ENCODE measurements at regions not wholly inside any gene's neighbourhood (a gene's known extent, or its start where the extent isn't known, plus 50 kb on each side); places are given as distances from the start of the nearest gene placed in this dataset.

- no peaks in the 10 kb centered on the region for H4K20me1 ChIP-seq (ENCODE audit: insufficient read depth)
- H3K4me3 ChIP-seq (ENCODE audit: low read length): no peak overlapping the region
- no peak overlapping the region for H3K4me2 ChIP-seq (ENCODE audit: low read length)
- no peaks in the 10 kb centered on the region for H3K79me2 ChIP-seq (replicated peaks; ENCODE audit: insufficient read depth, low read length)
- no peak overlapping the region for H2AFZ ChIP-seq (ENCODE audit: low read depth, low read length)
- H3K27ac ChIP-seq (ENCODE audit: low read length): no peak overlapping the region
- no peaks in the 10 kb centered on the region for H3K36me3 ChIP-seq (ENCODE audit: insufficient read depth, low read length)
- no peaks in the 10 kb centered on the region for H3K9me2 ChIP-seq (ENCODE audit: insufficient read depth, low read length)
- H3F3A ChIP-seq (ENCODE audit: insufficient read depth, low read length, poor library complexity, severe bottlenecking): no peaks in the 10 kb centered on the region
- TF ChIP-seq MXI1 (conservative IDR thresholded peaks at IDR 0.05; ENCODE audit: poor library complexity, severe bottlenecking) (no peak), CTCF (IDR thresholded peaks at IDR 0.05; ENCODE audit: poor library complexity, severe bottlenecking) (no peak)
- no peaks in the 10 kb centered on the region for H3K9me3 ChIP-seq (ENCODE audit: low read length)
- H3K9ac ChIP-seq (ENCODE audit: low read length): no peak overlapping the region
- no peaks in the 10 kb centered on the region for H3K27me3 ChIP-seq (ENCODE audit: insufficient read depth, low read depth, low read length)
Measured at GRCh38 chr4:3823496-3824341, 57.5 kb downstream of the ADRA2C start.

- Histone ChIP-seq H3K4me2 (ENCODE audit: low read length) (no peak overlapping the region), H3K27me3 (ENCODE audit: insufficient read depth, low read depth, low read length) (no peaks in the 10 kb centered on the region), H3K9me2 (ENCODE audit: insufficient read depth, low read length) (no peaks in the 10 kb centered on the region), H3K79me2 (replicated peaks; ENCODE audit: insufficient read depth, low read length) (no peaks in the 10 kb centered on the region), H3K4me3 (ENCODE audit: low read length) (no peak overlapping the region), H3K9ac (ENCODE audit: low read length) (no peak overlapping the region), H3K27ac (ENCODE audit: low read length) (no peak overlapping the region), H2AFZ (ENCODE audit: low read depth, low read length) (no peak overlapping the region), H3K9me3 (ENCODE audit: low read length) (no peaks in the 10 kb centered on the region), H4K20me1 (ENCODE audit: insufficient read depth) (no peaks in the 10 kb centered on the region), H3F3A (ENCODE audit: insufficient read depth, low read length, poor library complexity, severe bottlenecking) (no peaks in the 10 kb centered on the region), H3K36me3 (ENCODE audit: insufficient read depth, low read length) (no peaks in the 10 kb centered on the region)
- TF ChIP-seq EP300 (conservative IDR thresholded peaks at IDR 0.05; ENCODE audit: poor library complexity, severe bottlenecking) (no peak), MXI1 (conservative IDR thresholded peaks at IDR 0.05; ENCODE audit: poor library complexity, severe bottlenecking) (no peak), CTCF (IDR thresholded peaks at IDR 0.05; ENCODE audit: poor library complexity, severe bottlenecking) (no peak)
Measured at GRCh38 chr4:3824521-3825270, 58.5 kb downstream of the ADRA2C start.

GRCh38 chr4:3825530-3825929 lies 59.3 kb downstream of the ADRA2C start:
- no peaks in the 10 kb centered on the region for H3K27me3 ChIP-seq (ENCODE audit: insufficient read depth, low read depth, low read length)
- no peak for TF ChIP-seq MXI1 (conservative IDR thresholded peaks at IDR 0.05; ENCODE audit: poor library complexity, severe bottlenecking)
- no peak for TF ChIP-seq POLR2AphosphoS5 (IDR thresholded peaks at IDR 0.05)
- no peak for TF ChIP-seq EP300 (conservative IDR thresholded peaks at IDR 0.05; ENCODE audit: poor library complexity, severe bottlenecking)
- TF ChIP-seq REST (IDR thresholded peaks at IDR 0.05; ENCODE audit: borderline replicate concordance): no peak
- TF ChIP-seq TAF1 (IDR thresholded peaks at IDR 0.05; ENCODE audit: low read depth): no peak
- TF ChIP-seq EZH2 (IDR thresholded peaks at IDR 0.05; ENCODE audit: borderline replicate concordance, insufficient read depth, low read length, poor library complexity, severe bottlenecking): no peak
- TF ChIP-seq CTCF (IDR thresholded peaks at IDR 0.05; ENCODE audit: poor library complexity, severe bottlenecking): no peak
- TF ChIP-seq RAD21 (conservative IDR thresholded peaks at IDR 0.05): no peak
- no peak for TF ChIP-seq SMC3 (conservative IDR thresholded peaks at IDR 0.05; ENCODE audit: poor library complexity)
- no peak overlapping the region for H2AFZ ChIP-seq (ENCODE audit: low read depth, low read length)

More at GRCh38 chr4:3825530-3825929, 59.3 kb downstream of the ADRA2C start:
- no peaks in the 10 kb centered on the region for H3K9me3 ChIP-seq (ENCODE audit: low read length)
- H3K79me2 ChIP-seq (replicated peaks; ENCODE audit: insufficient read depth, low read length): no peaks in the 10 kb centered on the region
- H4K20me1 ChIP-seq (ENCODE audit: insufficient read depth): no peaks in the 10 kb centered on the region
- H3K9ac ChIP-seq (ENCODE audit: low read length): no peak overlapping the region
- H3K9me2 ChIP-seq (ENCODE audit: insufficient read depth, low read length): no peaks in the 10 kb centered on the region
- H3K27ac ChIP-seq (ENCODE audit: low read length): no peak overlapping the region
- no peaks in the 10 kb centered on the region for H3K36me3 ChIP-seq (ENCODE audit: insufficient read depth, low read length)
- H3K4me2 ChIP-seq (ENCODE audit: low read length): no peak overlapping the region
- no peaks in the 10 kb centered on the region for H3F3A ChIP-seq (ENCODE audit: insufficient read depth, low read length, poor library complexity, severe bottlenecking)
- no peak overlapping the region for H3K4me3 ChIP-seq (ENCODE audit: low read length)
